ENCODE measurements at regions not wholly inside any gene's neighbourhood (a gene's known extent, or its start where the extent isn't known, plus 50 kb on each side); places are given as distances from the start of the nearest gene placed in this dataset.
A peak's percentile ranks its signal among the peaks of the same experiment; 100 is the strongest.
"Not testable (repeated sequence)": the region's sequence is repeated elsewhere in the genome, so short reads cannot be mapped to it uniquely, and the experiment has no call there.

DNA sequence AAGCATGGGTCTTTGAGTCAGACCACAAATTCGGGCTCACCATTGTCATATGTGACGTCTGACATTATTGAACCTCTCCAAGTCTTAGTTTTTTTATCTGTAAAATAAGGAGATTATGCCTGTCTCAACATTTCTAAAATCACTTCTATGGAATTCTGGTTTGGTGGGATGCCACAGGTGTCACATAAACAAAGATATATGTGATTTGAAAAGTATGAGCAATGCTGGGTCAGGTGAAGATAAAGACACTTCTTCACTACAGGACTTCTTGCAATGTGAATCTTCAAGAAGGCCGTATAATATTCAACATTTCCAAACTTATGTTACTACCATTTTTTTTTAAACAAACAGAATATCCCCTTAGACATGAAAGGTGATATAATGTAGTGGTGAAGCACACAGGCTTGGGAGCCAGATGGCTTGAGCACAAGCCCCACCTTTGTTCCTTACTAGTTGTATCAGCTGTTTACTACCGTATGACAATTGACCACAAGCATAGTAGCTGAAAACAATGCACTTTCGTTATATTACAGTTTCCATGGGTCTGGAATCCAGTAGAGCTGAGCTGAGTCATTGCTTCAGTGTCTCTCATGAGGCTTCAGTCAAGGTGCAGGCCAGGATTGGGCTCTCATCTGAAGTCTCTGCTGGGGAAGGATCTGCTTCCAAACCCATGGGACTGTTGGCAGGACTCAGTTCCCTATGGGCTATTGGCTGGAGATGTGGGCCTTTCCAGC, 87.7 kb downstream of the UTP18 start:
- DNase-seq, result no peak

DNA sequence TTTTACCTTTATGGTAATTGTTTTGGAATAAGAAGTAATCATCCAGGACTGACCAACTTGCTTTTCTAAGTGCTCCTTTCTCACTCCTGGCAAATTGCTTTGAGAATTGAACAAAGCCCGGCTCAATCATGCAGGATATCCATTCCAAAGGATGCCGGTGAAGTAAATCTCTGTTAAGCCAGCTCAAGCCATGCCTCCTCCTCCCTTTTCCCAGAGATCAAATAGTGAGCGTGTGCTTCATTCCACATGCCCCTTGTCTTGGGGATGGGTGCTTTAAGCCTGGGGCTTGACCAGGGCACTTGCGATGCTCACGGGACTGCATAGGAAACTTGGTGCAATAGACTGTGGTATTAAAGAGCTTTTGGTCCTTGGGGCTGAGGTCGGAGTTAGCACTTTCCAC, 90.7 kb downstream of the UTP18 start:
- no peak for DNase-seq

DNA sequence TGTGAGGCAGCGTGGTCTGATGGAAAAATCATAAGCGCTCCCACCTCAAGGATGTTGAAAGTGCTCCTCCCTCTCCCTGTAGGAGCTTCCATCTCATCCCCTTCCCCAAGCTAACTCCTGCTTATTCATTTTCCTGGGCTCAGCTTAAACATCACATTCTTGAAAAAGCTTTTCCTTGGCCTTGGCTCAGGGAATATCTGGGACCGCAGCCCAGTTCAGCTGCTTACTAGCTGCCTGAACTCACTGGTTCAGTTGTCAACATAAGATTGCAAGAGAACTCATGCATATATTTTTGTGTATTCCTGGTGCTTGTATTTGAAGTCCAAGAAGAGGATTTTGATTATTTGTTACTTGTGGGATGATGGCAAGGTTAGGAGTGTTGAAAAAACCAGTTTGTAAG, 91.5 kb downstream of the UTP18 start:
- peak in 8 of 14 donors; percentile 9 to 53 (median 22) for DNase-seq

DNA sequence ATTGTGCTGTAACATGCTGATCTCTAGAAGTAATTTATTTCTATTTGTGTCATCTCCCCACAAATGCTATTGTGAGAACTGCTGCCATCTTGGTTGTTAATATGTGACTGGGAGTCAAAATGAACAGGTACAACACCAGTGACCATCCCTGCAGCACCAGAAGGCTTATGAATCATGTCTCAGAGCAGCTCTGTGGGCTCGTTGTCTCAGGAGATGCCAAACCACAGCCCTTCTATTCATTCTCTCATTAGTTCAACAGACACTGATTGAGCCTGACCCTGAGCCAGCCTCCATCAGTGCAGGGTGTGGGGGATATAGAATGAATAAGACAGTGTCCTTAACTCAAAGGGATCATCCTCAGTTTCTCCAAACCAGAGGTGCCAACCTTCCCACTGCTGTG, 92.5 kb downstream of the UTP18 start:
- no peak for DNase-seq

DNA sequence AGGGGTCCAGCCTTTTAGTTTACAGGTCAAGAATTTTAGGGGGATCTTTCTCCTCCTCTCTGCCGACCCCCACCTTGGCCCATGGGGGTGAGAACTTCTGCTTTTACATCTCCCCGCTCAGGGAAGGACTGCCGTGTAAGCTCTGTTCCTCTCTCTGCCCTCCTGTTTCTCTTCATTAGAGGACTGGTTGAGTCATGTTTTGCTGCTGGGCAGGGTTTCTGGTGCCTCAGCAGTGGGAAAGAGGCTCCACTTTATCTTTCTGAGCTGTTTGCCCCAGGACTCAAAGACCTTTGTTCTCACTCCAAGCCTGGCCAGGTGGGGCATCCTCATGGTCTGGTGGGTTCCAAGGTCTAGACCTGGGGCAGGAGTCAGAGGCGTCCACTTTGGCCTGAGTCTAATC, 93.0 kb downstream of the UTP18 start:
- DNase-seq, result no peak

DNA sequence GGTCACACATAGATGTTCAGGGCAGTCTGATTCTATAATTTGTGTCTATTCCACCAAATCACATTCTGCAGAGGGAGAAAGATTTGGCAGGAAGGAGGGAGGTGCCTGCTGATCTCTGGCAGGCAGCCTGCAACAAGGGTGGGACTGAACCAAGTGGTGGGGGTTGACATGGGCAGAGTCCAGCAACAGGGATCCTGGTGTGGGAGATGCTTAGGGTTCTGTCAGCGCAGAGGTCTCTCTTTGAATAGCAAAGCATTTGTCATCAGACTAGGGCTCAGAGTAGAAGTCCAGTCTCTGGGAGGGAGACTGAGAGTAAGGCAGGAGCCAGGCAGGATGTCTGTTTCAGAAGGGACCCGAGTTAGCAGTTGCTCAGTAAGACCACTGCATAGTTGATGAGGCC, 94.6 kb downstream of the UTP18 start:
- DNase-seq, result peak in 2 of 14 donors; percentile 11 to 66

DNA sequence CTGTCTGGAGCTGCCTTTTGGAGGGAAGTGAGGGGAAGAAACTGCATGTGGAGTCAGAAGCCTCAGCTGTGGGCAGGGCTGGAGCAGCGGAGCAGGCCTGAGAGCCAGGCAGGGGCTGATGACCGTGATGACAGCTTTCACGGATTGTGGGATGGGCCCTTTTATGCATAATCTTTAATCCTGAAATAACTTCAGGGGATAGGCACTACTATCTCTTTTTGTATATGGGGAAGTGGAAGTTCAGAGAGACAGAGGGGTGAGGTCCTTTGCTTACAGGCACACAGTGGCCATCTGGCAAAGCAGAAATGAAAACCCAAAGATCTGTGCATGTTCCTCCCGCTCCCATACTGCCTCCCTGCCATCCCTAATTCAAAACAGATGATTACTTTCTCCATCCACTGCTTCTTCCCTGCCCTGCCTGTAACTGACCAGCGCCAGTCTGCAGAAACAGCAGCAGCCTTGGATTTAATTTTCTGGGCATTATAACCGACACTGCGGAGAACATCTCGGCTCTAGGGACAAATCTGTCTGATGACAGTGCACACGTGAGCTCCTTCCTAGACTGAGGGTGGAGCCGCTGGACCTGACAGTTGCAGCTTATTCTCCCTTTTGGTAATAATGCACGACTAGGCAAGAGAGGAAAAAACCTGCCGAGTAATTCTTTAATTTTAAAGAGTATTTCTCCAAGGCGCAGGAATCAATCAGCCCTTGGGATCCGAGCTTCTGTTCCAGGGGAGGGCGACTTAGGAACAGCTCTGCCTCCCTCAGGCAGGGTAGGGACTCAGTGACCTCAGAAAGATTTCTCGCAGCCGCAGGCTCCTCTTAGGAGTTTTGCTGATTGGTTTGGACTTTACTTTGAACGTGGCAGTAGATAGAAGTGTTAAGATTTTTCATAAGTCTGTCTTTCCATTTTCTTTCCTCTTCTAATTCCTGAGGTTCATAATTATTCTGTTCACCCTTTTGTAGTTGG, 95.4 kb downstream of the UTP18 start:
- peak in 2 of 14 donors; percentile 28 to 54 for DNase-seq

DNA sequence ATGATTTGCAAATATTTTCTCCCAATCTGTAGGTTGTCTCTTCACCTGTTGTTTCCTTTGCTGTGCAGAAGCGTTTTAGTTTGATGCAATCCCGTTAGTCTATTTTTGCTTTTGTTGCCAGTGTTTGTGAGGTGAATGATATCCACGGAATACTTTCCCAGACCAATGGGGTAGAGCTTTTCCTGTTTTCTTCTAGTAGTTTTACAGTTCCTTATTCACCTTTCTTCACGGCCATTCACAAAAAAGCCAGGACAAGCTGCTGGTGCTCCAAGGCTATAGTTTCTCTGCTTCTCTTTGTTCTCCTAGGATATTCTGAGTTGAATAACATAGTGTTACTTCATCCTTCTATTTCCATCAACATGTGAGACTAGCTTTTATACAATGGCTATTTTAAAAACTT, 98.7 kb downstream of the UTP18 start:
- no peak for DNase-seq

DNA sequence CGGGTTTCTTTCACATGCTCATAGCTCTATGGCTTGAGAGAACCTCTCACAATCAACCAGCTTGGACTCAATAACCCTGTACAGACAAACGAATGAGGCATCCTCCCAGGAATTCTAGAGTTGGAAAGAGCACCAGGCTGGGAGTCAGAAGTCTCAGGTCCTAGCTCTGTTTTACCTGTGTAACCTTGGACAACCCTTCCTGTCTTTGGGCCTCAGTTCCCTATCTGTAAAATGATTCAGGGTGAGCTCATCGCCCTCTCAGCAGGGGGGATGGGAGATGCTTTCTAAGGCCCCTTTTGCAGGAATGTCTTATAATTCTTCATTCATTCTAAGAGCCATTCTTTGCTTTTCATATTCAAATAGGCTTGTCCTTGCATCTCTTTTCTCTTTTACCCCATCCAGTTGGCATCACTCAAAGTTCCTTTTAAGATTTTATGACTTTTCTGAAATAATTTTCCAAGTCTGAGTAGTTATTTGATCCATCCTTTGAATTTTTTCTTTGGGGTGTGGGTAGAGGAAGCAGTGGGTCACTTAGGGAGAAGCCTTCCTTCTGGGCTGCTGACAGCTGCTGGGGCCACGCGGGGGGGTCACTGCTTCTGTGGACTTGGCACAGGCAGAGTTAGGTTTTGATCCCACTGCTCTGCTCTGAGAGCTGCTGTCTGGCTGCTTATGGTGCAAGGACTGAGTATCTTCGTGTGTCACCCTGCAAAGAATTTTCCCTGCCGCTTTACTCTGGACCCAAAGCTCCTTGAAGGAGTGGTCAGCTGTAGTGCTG, 102.7 kb downstream of the UTP18 start:
- peak in 6 of 14 donors; percentile 11 to 67 (median 45) for DNase-seq

DNA sequence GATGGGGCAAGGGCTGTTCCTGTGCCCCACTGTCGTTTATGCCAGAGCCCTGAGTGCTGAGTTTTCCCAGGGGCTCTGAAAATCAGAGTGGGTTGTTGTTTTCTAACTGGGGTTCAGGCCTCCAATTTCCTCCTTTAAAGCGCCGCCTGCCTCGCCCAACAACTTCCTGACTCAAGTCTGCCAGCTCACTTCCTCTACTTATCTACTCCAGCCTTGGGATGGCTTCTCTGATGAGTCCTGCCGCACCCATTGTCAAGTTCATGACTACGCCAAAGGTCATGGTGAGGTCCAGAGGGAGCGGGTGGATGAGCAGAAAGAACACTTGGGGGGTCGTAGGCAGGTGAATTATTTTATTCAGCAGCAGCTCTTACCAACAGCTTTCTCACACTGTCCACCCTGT, 104.7 kb downstream of the UTP18 start:
- DNase-seq, result no peak

DNA sequence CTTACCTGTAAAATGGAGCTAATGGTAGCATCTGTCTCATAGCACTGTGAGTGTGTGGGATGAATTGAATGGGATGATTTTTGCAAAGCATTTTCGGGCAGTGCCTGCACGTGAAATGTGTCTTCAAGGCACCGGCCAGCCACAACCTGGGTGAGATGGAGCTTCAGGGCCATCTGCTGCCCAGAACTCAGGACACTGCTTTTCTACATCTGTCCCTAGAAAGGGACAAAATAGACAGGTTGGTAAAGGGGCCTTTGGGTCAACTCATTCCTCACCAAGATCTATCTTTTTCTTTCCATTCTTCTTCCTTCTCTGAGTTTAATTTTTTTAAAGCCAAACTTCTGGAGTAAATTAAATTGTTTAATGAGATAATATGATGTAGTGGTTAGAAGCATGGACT, 106.5 kb downstream of the UTP18 start:
- DNase-seq, result no peak

DNA sequence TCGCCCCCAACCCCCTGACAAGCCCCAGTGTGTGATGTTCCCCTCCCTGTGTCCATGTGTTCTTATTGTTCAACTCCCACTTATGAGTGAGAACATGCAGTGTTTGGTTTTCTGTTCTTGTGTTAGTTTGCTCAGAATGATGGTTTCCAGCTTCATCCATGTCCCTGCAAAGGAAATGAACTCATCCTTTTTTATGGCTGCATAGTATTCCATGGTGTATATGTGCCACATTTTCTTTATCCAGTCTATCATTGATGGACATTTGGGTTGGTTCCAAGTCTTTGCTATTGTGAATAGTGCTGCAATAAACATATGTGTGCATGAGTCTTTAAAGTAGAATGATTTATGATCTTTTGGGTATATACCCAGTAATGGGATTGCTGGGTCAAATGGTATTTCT, 107.5 kb downstream of the UTP18 start:
- not testable (repeated sequence) for DNase-seq

DNA sequence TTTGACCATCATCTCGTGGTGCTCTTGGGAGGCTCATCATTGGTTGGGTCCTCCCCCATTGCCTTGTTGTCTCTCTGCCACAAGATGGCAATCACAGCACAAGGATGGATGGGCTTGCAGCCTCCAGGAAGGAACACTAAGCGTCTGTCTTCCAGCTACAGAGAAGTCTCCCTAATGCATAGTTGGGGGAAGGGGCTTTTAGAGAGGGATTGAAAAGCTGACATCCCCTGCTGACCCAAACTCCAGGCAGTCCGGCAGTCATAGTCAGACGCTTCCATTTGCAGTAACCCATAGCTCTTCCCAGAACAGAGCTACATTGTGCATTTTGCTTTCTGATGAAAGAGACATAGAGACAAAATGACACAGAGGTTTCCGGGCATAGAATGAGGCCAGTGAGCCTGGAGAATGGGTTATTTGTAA, 111.4 kb downstream of the UTP18 start:
- peak in 12 of 14 donors; percentile 45 to 82 (median 74) for DNase-seq

DNA sequence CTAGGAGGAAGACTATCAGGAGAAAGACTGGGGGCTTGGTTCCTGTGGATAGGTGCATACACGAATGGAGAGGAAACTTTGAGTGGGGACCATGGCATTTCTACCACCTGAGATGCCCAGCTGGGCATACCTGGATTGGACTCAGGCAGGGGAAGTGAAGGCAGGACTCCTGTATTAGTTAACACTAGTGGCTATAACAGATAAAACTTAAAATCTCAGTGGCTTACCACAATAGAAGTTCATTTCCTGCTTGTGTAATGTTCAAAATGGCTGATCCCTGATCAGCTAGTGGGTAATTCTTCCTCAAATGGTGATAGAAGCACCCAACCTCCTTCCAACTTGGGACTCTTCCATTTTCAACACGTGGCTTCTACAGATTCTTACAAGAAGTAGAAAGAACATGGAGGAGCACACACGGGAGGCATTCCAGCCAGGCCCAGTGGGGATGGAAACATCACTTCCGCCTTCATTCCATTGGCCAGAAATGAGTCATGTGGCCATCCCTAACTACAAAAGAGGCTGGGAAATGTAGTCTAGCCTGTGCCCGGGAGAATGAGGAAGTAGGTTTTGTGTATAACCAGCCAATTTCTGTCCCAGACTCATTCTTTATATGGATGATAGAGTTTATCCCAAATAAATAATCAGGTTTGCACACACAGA, 112.1 kb downstream of the UTP18 start:
- peak in 12 of 14 donors; percentile 10 to 82 (median 68) for DNase-seq

DNA sequence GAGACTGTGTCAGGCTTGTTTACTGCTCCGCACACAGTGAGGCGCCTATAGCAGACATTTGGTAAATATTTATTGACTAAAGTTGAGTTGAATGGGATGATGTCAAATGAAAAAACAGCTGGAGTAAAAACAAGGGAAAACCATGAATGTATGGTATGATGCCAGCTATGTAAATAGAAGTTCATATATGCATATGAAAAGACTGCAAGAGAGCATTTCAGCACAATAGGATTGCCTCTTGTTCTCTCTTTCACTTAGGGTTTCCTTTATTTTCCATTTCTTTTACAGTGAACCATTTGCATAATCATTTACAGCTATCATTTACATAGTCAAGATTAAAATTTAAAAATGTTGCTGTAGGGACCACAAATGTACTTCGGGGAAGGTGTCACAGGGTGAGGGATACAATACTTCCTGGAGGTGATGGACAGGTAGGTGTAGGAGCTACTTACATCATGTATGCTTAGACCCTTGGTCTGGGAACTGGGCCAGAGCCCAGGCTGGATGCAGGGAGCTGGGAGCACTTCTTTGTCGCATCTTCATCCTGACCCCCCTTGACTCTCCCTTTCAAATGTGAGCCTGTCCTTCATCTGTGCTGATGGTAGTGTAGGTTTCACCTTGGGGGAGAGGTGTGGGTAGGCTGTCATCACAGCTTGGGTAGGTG, 113.3 kb downstream of the UTP18 start:
- no peak for DNase-seq

DNA sequence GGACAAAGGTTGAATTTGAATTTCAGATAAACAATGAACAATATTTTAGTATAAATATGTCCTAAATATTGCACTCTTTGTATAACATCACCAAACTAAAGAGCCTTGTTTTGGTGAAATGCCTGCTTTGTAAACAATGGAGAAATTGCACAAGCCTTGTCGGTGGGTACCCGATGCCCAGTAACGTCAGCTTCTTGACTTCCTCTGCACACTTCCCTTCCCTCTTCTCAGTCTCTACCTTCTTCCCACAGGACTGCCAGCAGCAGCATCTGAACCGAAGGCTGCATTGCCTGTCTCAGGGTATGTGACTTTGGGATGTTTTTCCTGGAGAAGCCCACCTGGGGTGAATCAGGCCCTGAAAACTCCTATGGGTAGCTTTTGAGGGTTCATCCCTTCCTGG, 113.9 kb downstream of the UTP18 start:
- DNase-seq, result no peak

DNA sequence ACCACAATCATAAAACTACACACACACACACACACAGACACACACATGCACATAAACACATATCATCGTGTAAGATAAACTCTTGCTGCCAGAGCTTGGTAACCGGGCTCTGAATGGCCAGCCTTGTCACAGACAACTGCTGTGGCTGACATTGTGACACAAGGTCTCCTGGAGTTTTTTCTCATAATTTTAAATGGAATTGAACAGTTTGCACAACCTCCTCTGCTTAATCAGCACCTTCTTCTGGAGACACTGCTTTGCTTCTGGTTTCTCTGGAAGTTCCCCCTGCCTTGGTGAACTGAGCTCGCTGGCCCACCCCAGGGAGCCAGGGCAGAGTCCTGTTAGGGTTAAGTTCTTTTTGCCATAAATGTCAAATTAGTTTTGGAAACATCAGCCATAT, 115.4 kb downstream of the UTP18 start:
- no peak for DNase-seq

DNA sequence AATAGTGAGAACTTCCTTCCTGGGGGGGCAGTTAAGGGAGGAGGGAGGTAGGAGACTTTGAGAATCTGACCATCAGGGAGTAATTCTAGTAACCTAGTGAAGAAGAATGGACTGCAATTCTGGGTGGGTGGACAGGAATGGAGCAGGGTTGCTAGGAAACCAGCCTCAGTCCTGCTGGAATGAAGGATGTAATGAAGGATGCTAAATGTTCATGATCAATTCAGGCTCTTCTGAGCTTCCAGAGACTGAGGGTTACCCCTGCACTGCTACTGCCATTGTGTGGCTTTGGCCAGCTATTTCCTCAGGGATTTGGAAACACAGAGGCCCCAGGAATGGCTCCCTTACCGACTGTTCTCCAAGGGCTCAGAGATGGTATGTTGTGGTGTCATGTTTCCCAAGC, 116.4 kb downstream of the UTP18 start:
- DNase-seq, result no peak

DNA sequence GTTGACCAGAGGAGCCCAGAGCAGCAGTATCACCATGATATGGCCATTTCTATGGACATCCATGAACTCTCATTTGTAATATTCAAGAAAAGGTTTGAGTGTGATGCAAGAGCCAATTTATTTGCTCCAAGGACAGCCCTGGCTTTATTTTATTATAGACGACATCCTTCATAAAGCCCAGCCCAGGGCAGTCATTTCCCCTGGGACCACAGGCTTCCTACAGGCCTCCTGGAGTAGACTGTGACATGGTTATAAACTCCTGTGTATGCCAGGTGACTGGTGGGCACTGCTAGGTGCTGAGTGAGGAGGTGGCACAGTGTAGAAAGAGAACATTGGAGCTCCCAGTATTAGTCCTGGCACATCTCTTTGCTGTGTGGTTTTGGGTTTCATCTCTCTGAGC, 120.9 kb downstream of the UTP18 start:
- no peak for DNase-seq

DNA sequence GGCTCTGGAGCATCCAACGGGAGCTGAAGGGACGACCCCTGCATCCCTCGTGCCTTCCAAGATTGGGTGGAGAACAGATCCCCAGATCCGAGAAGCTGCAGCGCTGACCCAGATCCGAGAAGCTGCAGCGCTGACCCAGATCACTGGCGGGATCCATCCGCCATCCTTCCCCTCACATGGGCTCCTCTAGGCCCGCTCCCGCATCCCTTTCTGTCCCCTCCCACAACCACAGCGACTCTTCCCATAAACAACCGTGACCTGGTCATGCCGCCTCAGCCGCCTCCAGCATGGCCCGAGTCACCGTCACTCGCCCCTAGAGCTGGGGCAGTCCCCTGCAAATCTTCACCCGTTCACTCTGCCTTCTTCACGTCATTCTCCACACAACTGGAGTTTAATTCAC, 124.9 kb downstream of the UTP18 start:
- no peak for DNase-seq

DNA sequence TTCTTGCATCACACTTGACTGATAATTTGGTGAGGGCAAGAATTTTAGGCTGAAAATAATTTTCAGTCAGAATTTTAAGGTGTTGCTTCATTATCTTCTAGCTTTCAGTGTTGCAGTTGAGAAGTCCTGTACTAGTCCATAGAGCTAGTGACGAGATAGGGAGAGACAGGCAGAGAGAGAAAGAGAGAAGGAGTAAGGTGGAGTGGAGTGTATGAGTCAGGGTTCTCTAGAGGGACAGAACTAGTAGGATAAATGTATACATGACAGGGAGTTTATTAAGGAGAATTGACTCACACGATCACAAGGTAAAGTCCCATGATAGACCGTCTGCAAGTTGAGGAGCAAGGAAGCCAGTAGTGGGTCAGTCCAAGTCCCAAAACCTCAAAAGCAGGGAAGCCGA, 127.2 kb downstream of the UTP18 start:
- DNase-seq, result no peak

DNA sequence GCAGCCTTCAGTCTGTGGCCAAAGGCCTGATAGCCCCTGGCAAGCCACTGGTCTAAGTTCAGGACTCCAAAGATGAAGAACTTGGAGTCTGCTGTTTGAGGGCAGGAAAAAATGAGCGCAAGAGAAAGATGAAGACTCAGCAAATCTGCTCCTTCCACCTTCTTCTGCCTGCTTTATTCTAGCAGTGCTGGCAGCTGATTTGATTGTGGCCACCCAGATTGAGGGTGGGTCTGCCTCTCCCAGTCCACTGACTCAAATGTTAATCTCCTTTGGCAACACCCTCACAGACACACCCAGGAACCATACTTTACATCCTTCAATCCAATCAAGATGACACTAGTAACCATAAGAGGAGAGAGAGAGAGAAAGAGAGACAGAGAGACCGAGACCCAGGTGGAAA, 127.6 kb downstream of the UTP18 start:
- DNase-seq, result no peak

Measured in C1 segment of cervical spinal cord (tissue), 14 donors.